A673 (cell line): ENCODE measurements at regions not wholly inside any gene's neighbourhood (a gene's known extent, or its start where the extent isn't known, plus 50 kb on each side); places are given as distances from the start of the nearest gene placed in this dataset.

Experiments used
- CTCF ChIP-seq: fragments of 300-800, 200-600 bp; sonication (generic); conservative IDR thresholded peaks from 2 replicates; pipeline ENCODE4 v1.5.1; 2017; ENCODE audit warnings: low read depth, mild to moderate bottlenecking, antibody characterized with exemption, low read length, moderate library complexity, mixed read lengths
- EZH2 ChIP-seq: fragments of 200-600 bp; sonication (generic); IDR thresholded peaks from 2 replicates; pipeline ENCODE4 v1.6.1; 2017; ENCODE audit warnings: borderline replicate concordance, low read depth, mild to moderate bottlenecking, mixed read lengths, antibody characterized with exemption, low read length; ENCODE audit not compliant: poor library complexity, severe bottlenecking

GRCh38 chr9:86598411-86599239, 244.4 kb upstream of the TUT7 start:
- TF ChIP-seq CTCF (no peak), EZH2 (no peak)
